HepG2 (cell line): ENCODE measurements at regions not wholly inside any gene's neighbourhood (a gene's known extent, or its start where the extent isn't known, plus 50 kb on each side); places are given as distances from the start of the nearest gene placed in this dataset.

ENCODE experiments used
- ATF4 ChIP-seq, 2 experiments: fragments of 450-650 bp in 1 of 2; sonication (generic) in 1 of 2; formaldehyde crosslinking; IDR thresholded peaks; 2 replicates each; pipeline versions ENCODE4 v1.5.0 to v1.8.0; 2020 to 2022; ENCODE audit warnings: mild to moderate bottlenecking in 1 of 2, missing genetic modification reagents in 1 of 2
- FOXO1 ChIP-seq: sonication (generic); formaldehyde crosslinking; IDR thresholded peaks from 2 replicates; pipeline ENCODE4 v1.4.0; 2020; ENCODE audit warnings: missing genetic modification reagents
- FOXP1 ChIP-seq, 2 experiments: fragments of 450-650 bp in 1 of 2; IDR thresholded peaks; 2 replicates each; pipeline ENCODE4 v1.6.1; 2017 to 2018; ENCODE audit warnings: antibody characterized with exemption in 1 of 2
- GLMP ChIP-seq: sonication (generic); formaldehyde crosslinking; IDR thresholded peaks from 2 replicates; pipeline ENCODE4 v1.9.0; 2021; ENCODE audit warnings: missing genetic modification reagents, mild to moderate bottlenecking, borderline replicate concordance
- JARID2 ChIP-seq: sonication (generic); formaldehyde crosslinking; IDR thresholded peaks from 2 replicates; pipeline ENCODE4 v1.8.1; 2023; ENCODE audit warnings: missing genetic modification reagents, inconsistent platforms; ENCODE audit not compliant: insufficient replicate concordance
- KDM2A ChIP-seq: sonication (generic); formaldehyde crosslinking; IDR thresholded peaks from 2 replicates; pipeline ENCODE4 v1.4.0; 2020; ENCODE audit warnings: low read depth, missing genetic modification reagents, borderline replicate concordance
- KDM6A ChIP-seq: IDR thresholded peaks from 2 replicates; pipeline ENCODE4 v1.6.1; 2016; ENCODE audit warnings: low read depth
- PAXIP1 ChIP-seq: sonication (generic); formaldehyde crosslinking; conservative IDR thresholded peaks from 2 replicates; pipeline ENCODE4 v1.4.0; 2020; ENCODE audit warnings: mild to moderate bottlenecking, missing genetic modification reagents, moderate library complexity
- RCOR2 ChIP-seq: IDR thresholded peaks from 2 replicates; pipeline ENCODE4 v1.6.1; 2016; ENCODE audit warnings: missing biosample characterization, missing genetic modification reagents
- RXRA ChIP-seq: sonication (generic); formaldehyde crosslinking; IDR thresholded peaks from 2 replicates; pipeline ENCODE4 v1.5.1; 2020; ENCODE audit warnings: missing genetic modification reagents
- TFE3 ChIP-seq: IDR thresholded peaks from 2 replicates; pipeline ENCODE4 v1.6.1; 2016
- THRA ChIP-seq: sonication (generic); formaldehyde crosslinking; IDR thresholded peaks from 2 replicates; pipeline ENCODE4 v1.4.0; 2020; ENCODE audit warnings: missing genetic modification reagents, borderline replicate concordance
- ZBTB49 ChIP-seq: sonication (generic); formaldehyde crosslinking; IDR thresholded peaks from 2 replicates; pipeline ENCODE4 v1.4.0; 2020; ENCODE audit warnings: missing genetic modification reagents, borderline replicate concordance
- ZFAT ChIP-seq: sonication (generic); formaldehyde crosslinking; conservative IDR thresholded peaks from 2 replicates; pipeline ENCODE4 v1.8.1; 2023; ENCODE audit warnings: missing genetic modification reagents, inconsistent platforms
- ZFYVE20 ChIP-seq: sonication (generic); formaldehyde crosslinking; IDR thresholded peaks from 2 replicates; pipeline ENCODE4 v1.8.0; 2023; ENCODE audit warnings: low read depth, mild to moderate bottlenecking, moderate library complexity, missing genetic modification reagents, borderline replicate concordance
- ZNF496 ChIP-seq: sonication (generic); formaldehyde crosslinking; IDR thresholded peaks from 2 replicates; pipeline ENCODE4 v1.8.1; 2023; ENCODE audit warnings: mild to moderate bottlenecking, moderate library complexity, missing genetic modification reagents; ENCODE audit not compliant: insufficient replicate concordance
- ZNF564 ChIP-seq: sonication (generic); formaldehyde crosslinking; IDR thresholded peaks from 2 replicates; pipeline ENCODE4 v1.8.1; 2023; ENCODE audit warnings: mild to moderate bottlenecking, missing genetic modification reagents
- ZSCAN20 ChIP-seq: sonication (generic); formaldehyde crosslinking; IDR thresholded peaks from 2 replicates; pipeline ENCODE4 v1.4.0; 2020; ENCODE audit warnings: missing genetic modification reagents, mild to moderate bottlenecking, borderline replicate concordance

- peak; percentile 88 for TF ChIP-seq RCOR2 (CRISPR knock-in tag)
- peak; percentile 89; the same call in 1 of the 2 replicates for TF ChIP-seq THRA
- TF ChIP-seq JARID2 (CRISPR knock-in tag) = no peak
- TF ChIP-seq ZFYVE20 (CRISPR knock-in tag) = no peak
- TF ChIP-seq ATF4 (CRISPR knock-in tag; IDR thresholded peaks at IDR 0.05) = peak in 1 of 2 experiments; percentile 41; a peak in 1 of 4 replicates
- TF ChIP-seq RXRA (CRISPR knock-in tag) = no peak
- no peak for TF ChIP-seq ZSCAN20
- TF ChIP-seq FOXP1 (IDR thresholded peaks at IDR 0.05) = no peak
- peak; percentile 70; the same call in 1 of the 2 replicates for TF ChIP-seq FOXP1 (CRISPR knock-in tag; IDR thresholded peaks at IDR 0.05)
- TF ChIP-seq ZFAT = no peak
- no peak for TF ChIP-seq ZNF496
- TF ChIP-seq GLMP (CRISPR knock-in tag) = no peak
- peak; percentile 11; the same call in 1 of the 2 replicates for TF ChIP-seq TFE3 (CRISPR knock-in tag)
- peak; percentile 50; the same call in 1 of the 2 replicates for TF ChIP-seq KDM6A (CRISPR knock-in tag)
- no peak for TF ChIP-seq ZBTB49 (CRISPR knock-in tag)
- peak; percentile 19; the same call in 1 of the 2 replicates for TF ChIP-seq PAXIP1 (CRISPR knock-in tag)
- TF ChIP-seq ZNF564 (CRISPR knock-in tag) = no peak
- peak; percentile 80 for TF ChIP-seq FOXO1 (CRISPR knock-in tag)
- TF ChIP-seq KDM2A (CRISPR knock-in tag) = no peak
These were observed 121.9 kb upstream of the SLC38A2 start (continued) for GRCh38 chr12:46494424-46494823.
